Thoracic aorta (tissue), 2 donors: ENCODE measurements at regions not wholly inside any gene's neighbourhood (a gene's known extent, or its start where the extent isn't known, plus 50 kb on each side); places are given as distances from the start of the nearest gene placed in this dataset.

ENCODE experiments used
- ATAC-seq: fragments of 150-250 bp; one replicate; pipeline ENCODE4 v1.8.0; 2017; ENCODE audit warnings: low read depth; ENCODE audit not compliant: insufficient number of reproducible peaks, low FRiP score
- DNase-seq: peaks from one replicate; pipeline ENCODE4 v3.0.0-alpha.2; 2020; ENCODE audit warnings: low spot score
- H3K27ac ChIP-seq, 2 donors: fragments of 200-600 bp; sonication (generic); 1 replicate in 1 of 2; 2 replicates in 1 of 2; pipeline ENCODE4 v1.5.1; 2016; ENCODE audit warnings: mild to moderate bottlenecking in 2 of 2, moderate library complexity in 2 of 2
- H3K27me3 ChIP-seq: fragments of 200-600 bp; sonication (generic); replicated peaks from 2 replicates; pipeline ENCODE4 v1.6.0; 2016; ENCODE audit warnings: mild to moderate bottlenecking; ENCODE audit not compliant: insufficient read depth
- H3K36me3 ChIP-seq: fragments of 200-600 bp; sonication (generic); one replicate; pipeline ENCODE4 v1.5.1; 2016
- H3K4me1 ChIP-seq, 2 donors: fragments of 200-600 bp; sonication (generic); 1 replicate in 1 of 2; 2 replicates in 1 of 2; pipeline versions ENCODE4 v1.5.1 to v1.6.0; 2016; ENCODE audit warnings: low read depth in 2 of 2, mild to moderate bottlenecking in 1 of 2; ENCODE audit not compliant: control insufficient read depth in 1 of 2
- H3K4me3 ChIP-seq: fragments of 200-600 bp; sonication (generic); 2 replicates; pipeline ENCODE4 v1.5.1; 2016; ENCODE audit warnings: mild to moderate bottlenecking
- H3K9me3 ChIP-seq: fragments of 200-600 bp; sonication (generic); 2 replicates; pipeline ENCODE4 v1.5.1; 2016
- TF ChIP-seq, protein P1 (sequence below): fragments of 200-600 bp; sonication (generic); IDR thresholded peaks from one replicate; pipeline ENCODE4 v1.5.1; 2019; ENCODE audit warnings: antibody characterized with exemption

DNA sequence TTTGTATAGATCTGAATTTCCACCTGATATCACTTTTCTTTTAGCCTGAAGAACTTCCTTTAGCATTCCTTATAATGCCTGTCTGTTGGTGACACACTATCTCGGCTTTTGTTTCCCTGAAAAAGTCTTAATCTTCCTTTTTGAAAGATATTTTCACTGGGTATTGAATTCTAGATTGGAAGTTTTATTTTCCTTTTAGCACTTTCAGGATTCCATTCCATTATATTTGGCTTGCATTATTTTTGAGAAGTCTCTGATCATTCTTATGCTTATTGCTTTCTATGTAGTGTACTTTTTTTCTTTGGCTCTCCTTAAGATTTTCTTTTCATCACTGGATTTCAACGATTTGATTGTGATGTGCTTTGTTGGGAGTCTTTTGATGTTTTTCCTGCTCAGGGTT is 510.7 kb downstream of the RWDD3 start:
- Histone ChIP-seq H3K9me3 (no peaks in the 10 kb centered on the region), H3K4me3 (no peak overlapping the region), H3K36me3 (no peaks in the 10 kb centered on the region), H3K27me3 (no peaks in the 10 kb centered on the region), H3K4me1 (no peaks in the 10 kb centered on the region), H3K27ac (no peak overlapping the region)
- no peak for ATAC-seq
- TF ChIP-seq, protein P1, sequence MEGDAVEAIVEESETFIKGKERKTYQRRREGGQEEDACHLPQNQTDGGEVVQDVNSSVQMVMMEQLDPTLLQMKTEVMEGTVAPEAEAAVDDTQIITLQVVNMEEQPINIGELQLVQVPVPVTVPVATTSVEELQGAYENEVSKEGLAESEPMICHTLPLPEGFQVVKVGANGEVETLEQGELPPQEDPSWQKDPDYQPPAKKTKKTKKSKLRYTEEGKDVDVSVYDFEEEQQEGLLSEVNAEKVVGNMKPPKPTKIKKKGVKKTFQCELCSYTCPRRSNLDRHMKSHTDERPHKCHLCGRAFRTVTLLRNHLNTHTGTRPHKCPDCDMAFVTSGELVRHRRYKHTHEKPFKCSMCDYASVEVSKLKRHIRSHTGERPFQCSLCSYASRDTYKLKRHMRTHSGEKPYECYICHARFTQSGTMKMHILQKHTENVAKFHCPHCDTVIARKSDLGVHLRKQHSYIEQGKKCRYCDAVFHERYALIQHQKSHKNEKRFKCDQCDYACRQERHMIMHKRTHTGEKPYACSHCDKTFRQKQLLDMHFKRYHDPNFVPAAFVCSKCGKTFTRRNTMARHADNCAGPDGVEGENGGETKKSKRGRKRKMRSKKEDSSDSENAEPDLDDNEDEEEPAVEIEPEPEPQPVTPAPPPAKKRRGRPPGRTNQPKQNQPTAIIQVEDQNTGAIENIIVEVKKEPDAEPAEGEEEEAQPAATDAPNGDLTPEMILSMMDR, result no peak
- no peak for DNase-seq

DNA sequence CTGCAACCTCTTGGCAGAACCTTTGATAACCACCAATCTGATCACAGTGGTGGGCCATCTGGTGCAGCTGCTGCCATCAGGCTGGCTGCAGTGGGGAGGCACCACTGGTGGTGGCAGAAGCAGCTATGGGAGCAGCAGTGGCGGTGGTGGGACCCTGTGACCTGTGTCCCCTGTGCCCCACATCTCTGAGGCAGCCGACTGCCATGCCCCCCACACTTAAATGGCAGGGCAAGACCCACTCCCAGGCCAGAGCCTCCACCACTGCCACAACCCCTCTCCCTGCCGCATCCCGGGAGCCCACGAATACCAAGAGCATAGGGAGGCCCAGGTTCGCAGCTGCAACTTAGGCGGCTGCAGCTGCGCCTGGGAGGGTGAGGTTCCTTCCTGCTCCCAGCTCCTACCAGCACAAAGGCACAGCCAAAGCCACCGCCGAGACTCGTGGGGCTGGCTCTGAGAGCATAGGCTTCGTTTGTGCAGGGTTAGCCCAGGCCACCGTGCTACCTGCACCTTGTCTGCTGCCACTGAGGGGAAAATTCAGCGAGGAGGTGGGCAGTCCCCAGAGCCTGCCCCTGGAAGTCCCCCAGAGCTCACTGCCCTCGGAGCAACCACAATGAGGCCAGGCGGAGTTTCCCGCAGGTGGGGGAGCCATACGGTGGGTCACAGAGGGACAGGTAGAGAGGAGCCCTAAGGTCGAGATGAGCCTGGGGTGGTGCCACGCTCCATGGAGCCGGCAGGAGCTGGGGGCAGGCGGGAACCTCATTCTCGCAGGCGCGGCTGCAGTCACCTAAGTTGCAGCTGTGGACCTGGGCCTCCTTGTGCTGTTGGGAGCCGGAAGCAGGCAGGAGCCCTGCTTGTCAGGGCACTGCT is 518.7 kb downstream of the RWDD3 start:
- TF ChIP-seq, protein P1, result no peak
- Histone ChIP-seq H3K27me3 (no peaks in the 10 kb centered on the region), H3K4me3 (no peak overlapping the region), H3K27ac (no peak overlapping the region), H3K36me3 (no peaks in the 10 kb centered on the region), H3K4me1 (no peaks in the 10 kb centered on the region), H3K9me3 (peaks cover 21% of the 10 kb centered on the region)
- ATAC-seq (no peak), DNase-seq (no peak)

DNA sequence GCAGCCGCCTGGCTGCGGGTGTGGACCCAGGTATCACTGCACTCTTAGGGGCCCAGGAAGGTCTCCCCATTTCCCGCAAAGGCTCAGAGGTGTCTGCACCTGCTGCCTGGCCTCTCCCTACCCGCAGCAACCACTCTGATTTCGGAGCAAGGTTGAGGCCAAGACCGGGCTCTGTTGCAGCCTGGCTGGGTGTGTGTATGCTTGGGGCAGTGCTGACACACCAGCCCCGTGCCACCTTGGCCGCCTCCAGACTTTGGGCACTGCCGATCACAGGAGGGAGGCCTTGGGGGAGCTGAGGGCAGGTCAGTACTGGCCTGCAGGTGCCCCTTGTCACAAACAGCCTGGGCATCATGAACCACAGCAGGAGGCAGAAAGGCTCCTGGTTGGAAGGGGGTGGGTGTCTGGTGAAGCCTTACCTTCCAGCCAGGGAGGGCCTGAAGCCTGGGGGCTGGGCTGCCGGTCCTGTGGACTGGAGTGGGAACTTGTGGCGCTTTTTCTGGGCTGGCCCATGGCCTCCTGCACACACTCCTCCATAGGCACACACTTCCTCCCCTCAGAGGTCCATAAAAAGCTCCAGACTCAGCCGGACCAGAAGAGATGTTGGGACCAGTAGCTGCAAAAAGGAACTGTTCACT is 519.5 kb downstream of the RWDD3 start:
- no peak for DNase-seq
- Histone ChIP-seq H3K27me3 (no peaks in the 10 kb centered on the region), H3K9me3 (peaks cover 21% of the 10 kb centered on the region), H3K4me3 (no peak overlapping the region), H3K4me1 (no peaks in the 10 kb centered on the region), H3K27ac (no peak overlapping the region), H3K36me3 (no peaks in the 10 kb centered on the region)
- ATAC-seq, result no peak
- TF ChIP-seq, protein P1, result no peak

DNA sequence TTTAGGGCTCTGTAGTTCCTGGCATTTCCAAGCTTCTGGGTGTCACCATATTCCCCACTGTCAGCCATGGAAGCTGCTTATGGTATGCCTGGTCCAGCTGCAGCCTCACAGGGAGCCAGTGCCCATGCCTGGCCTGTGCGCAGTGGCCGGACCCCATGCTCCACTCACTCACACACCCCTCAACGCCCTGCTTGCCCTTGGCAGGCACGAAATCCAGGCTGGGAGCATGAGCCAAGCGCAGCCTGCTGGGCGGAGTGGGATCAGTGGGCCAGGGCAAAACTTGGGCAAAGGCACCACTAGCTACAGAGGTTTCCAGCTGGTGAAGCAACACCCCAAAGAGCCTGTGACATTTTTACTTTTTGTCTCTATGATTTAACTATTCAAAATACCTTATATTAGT is 520.4 kb downstream of the RWDD3 start:
- TF ChIP-seq, protein P1, result no peak
- Histone ChIP-seq H3K27ac (no peak overlapping the region), H3K27me3 (no peaks in the 10 kb centered on the region), H3K36me3 (no peaks in the 10 kb centered on the region), H3K9me3 (peaks cover 21% of the 10 kb centered on the region), H3K4me3 (no peak overlapping the region), H3K4me1 (no peaks in the 10 kb centered on the region)
- DNase-seq (no peak), ATAC-seq (no peak)

DNA sequence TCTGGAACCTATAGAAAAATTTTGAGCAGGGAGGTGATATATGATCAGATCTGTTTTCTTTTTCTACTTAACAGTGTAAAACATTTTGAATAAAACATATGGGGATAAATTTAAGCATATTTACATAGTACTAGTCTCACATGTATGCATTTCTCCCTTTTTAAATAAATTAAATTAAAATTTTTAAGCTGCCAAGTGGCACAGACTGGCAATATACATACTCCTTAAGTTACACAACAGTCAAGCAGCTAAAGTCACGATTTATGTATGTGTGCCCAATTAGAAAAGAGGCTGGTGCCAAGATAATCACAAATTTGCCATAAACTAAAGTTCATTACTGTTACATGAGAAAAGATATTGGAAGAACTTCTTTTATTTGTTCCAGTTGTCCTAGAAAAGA is 532.0 kb downstream of the RWDD3 start:
- DNase-seq (no peak), ATAC-seq (no peak)
- no peaks in the 10 kb centered on the region for H3K4me1 ChIP-seq
- no peaks in the 10 kb centered on the region for H3K9me3 ChIP-seq
- no peaks in the 10 kb centered on the region for H3K27me3 ChIP-seq
- no peaks in the 10 kb centered on the region for H3K36me3 ChIP-seq
- TF ChIP-seq, protein P1, result no peak
- no peak overlapping the region for H3K4me3 ChIP-seq
- H3K27ac ChIP-seq, result no peak overlapping the region
